Testis (tissue), 2 donors: ENCODE measurements at regions not wholly inside any gene's neighbourhood (a gene's known extent, or its start where the extent isn't known, plus 50 kb on each side); places are given as distances from the start of the nearest gene placed in this dataset.

ENCODE experiments used
- POLR2A ChIP-seq: fragments of 450-650 bp; IDR thresholded peaks from one replicate; pipeline ENCODE4 v1.6.1; 2017; ENCODE audit warnings: antibody characterized with exemption, mild to moderate bottlenecking, moderate library complexity
- TF ChIP-seq, protein P1 (sequence below), 3 experiments: fragments of 450-650 bp in 2 of 3; fragments of 200-600 bp in 1 of 3; sonication (generic) in 1 of 3; IDR thresholded peaks; one replicate each; pipeline ENCODE4 v1.5.1; 2016 to 2019; ENCODE audit warnings: antibody characterized with exemption in 3 of 3, mild to moderate bottlenecking in 2 of 3, moderate library complexity in 1 of 3

GRCh38 chr4:111977419-111977965, 167.8 kb upstream of the FAM241A start:
- TF ChIP-seq, protein P1, sequence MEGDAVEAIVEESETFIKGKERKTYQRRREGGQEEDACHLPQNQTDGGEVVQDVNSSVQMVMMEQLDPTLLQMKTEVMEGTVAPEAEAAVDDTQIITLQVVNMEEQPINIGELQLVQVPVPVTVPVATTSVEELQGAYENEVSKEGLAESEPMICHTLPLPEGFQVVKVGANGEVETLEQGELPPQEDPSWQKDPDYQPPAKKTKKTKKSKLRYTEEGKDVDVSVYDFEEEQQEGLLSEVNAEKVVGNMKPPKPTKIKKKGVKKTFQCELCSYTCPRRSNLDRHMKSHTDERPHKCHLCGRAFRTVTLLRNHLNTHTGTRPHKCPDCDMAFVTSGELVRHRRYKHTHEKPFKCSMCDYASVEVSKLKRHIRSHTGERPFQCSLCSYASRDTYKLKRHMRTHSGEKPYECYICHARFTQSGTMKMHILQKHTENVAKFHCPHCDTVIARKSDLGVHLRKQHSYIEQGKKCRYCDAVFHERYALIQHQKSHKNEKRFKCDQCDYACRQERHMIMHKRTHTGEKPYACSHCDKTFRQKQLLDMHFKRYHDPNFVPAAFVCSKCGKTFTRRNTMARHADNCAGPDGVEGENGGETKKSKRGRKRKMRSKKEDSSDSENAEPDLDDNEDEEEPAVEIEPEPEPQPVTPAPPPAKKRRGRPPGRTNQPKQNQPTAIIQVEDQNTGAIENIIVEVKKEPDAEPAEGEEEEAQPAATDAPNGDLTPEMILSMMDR (IDR thresholded peaks at IDR 0.05): no peak
- TF ChIP-seq POLR2A: no peak
